ENCODE measurements at regions not wholly inside any gene's neighbourhood (a gene's known extent, or its start where the extent isn't known, plus 50 kb on each side); places are given as distances from the start of the nearest gene placed in this dataset.

- TF ChIP-seq POLR2A (IDR thresholded peaks at IDR 0.05) (no peak), CTCF (IDR thresholded peaks at IDR 0.05) (no peak), EP300 (IDR thresholded peaks at IDR 0.05) (no peak), POLR2AphosphoS5 (IDR thresholded peaks at IDR 0.05) (no peak)
Measured at GRCh38 chr14:38490273-38490672, 234.4 kb upstream of the CLEC14A start.

All from gastroesophageal sphincter (tissue), 3 donors.